NCI-H187 treated with DMSO at 0.1 percent for 48 hours (cell line): ENCODE measurements at regions not wholly inside any gene's neighbourhood (a gene's known extent, or its start where the extent isn't known, plus 50 kb on each side); places are given as distances from the start of the nearest gene placed in this dataset.
"Not testable (repeated sequence)": the region's sequence is repeated elsewhere in the genome, so short reads cannot be mapped to it uniquely, and the experiment has no call there.

Source experiments
- DNase-seq: peaks from one replicate; lab custom pipeline; 2025; lab: John Stamatoyannopoulos, UW

GRCh38 chr15:62503451-62503850 is 338.4 kb upstream of the C2CD4B start:
- no peak for DNase-seq

GRCh38 chr15:62505762-62506161 is 340.7 kb upstream of the C2CD4B start:
- no peak for DNase-seq

GRCh38 chr15:62506217-62506805 is 341.2 kb upstream of the C2CD4B start:
- DNase-seq, result no peak

- no peak for DNase-seq
These were observed 344.4 kb upstream of the C2CD4B start for GRCh38 chr15:62509395-62509958.

- DNase-seq, result no peak
These were observed 345.7 kb upstream of the C2CD4B start for GRCh38 chr15:62510791-62511190.

- DNase-seq, result no peak
These were observed 347.8 kb upstream of the C2CD4B start for GRCh38 chr15:62512904-62513303.

GRCh38 chr15:62513893-62514292 is 348.8 kb upstream of the C2CD4B start:
- DNase-seq, result no peak

- no peak for DNase-seq
These were observed 350.8 kb upstream of the C2CD4B start for GRCh38 chr15:62515696-62516395.

- DNase-seq, result no peak
These were observed 352.5 kb upstream of the C2CD4B start for GRCh38 chr15:62517541-62517940.

GRCh38 chr15:62518666-62519065 is 353.6 kb upstream of the C2CD4B start:
- not testable (repeated sequence) for DNase-seq

- no peak for DNase-seq
These were observed 354.8 kb upstream of the C2CD4B start for GRCh38 chr15:62519900-62520299.

- no peak for DNase-seq
These were observed 355.8 kb upstream of the C2CD4B start for GRCh38 chr15:62520887-62521286.

- no peak for DNase-seq
These were observed 356.3 kb upstream of the C2CD4B start for GRCh38 chr15:62521396-62521795.

GRCh38 chr15:62524848-62525247 is 359.8 kb upstream of the C2CD4B start:
- no peak for DNase-seq

- no peak for DNase-seq
These were observed 362.3 kb upstream of the C2CD4B start for GRCh38 chr15:62527387-62527786.

- DNase-seq, result no peak
These were observed 363.4 kb upstream of the C2CD4B start for GRCh38 chr15:62528505-62528904.

GRCh38 chr15:62532367-62532766 is 367.3 kb upstream of the C2CD4B start:
- DNase-seq, result no peak

GRCh38 chr15:62533687-62534086 is 368.6 kb upstream of the C2CD4B start:
- no peak for DNase-seq

- DNase-seq, result no peak
These were observed 369.9 kb upstream of the C2CD4B start for GRCh38 chr15:62534996-62535395.

- no peak for DNase-seq
These were observed 374.2 kb upstream of the C2CD4B start for GRCh38 chr15:62539236-62539635.

- DNase-seq, result no peak
These were observed 376.2 kb upstream of the C2CD4B start for GRCh38 chr15:62541250-62541649.

- DNase-seq, result no peak
These were observed 376.8 kb upstream of the C2CD4B start for GRCh38 chr15:62541846-62542245.

- no peak for DNase-seq
These were observed 379.4 kb upstream of the C2CD4B start for GRCh38 chr15:62544446-62544845.
